ENCODE measurements at regions not wholly inside any gene's neighbourhood (a gene's known extent, or its start where the extent isn't known, plus 50 kb on each side); places are given as distances from the start of the nearest gene placed in this dataset.

DNA sequence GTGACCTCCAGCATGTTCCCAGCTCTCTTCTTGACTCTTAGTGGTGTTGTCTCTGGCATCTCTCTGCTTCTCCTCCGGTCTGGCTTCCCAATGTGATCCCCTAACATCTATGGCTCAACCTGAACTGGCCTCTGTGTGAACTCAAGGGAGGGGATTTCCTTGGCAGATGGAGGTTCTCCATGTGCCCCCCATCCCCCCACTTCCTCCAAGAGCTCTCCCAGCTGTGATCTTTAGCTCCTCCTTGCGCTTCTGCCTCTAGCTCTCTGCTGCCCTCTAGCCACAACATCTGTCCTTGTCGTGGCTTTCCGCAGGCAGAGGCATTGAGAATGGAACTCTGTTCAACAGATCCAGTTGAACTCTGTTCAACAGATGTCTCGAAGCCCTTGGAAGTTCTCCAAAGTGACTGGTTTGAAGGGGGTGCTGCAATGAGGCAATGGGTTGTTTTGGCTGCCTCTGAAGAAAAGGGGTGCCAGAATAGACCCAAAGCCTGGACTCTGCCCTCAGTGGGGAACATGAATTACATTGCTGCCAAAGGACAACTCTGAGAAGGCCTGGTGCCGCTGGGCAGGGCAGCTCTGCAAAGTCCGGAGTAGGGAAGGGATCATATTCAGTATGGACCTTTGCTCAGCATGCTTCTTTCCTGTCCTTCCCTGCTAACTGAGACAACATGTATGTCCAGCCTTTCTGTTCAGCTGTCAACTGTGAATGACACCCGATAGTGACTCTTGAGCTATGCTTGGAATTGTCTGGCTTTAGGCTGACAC, 61.9 kb downstream of the ADM start:
- TF ChIP-seq POLR2A (IDR thresholded peaks at IDR 0.05), result no peak
- TF ChIP-seq, protein P1, sequence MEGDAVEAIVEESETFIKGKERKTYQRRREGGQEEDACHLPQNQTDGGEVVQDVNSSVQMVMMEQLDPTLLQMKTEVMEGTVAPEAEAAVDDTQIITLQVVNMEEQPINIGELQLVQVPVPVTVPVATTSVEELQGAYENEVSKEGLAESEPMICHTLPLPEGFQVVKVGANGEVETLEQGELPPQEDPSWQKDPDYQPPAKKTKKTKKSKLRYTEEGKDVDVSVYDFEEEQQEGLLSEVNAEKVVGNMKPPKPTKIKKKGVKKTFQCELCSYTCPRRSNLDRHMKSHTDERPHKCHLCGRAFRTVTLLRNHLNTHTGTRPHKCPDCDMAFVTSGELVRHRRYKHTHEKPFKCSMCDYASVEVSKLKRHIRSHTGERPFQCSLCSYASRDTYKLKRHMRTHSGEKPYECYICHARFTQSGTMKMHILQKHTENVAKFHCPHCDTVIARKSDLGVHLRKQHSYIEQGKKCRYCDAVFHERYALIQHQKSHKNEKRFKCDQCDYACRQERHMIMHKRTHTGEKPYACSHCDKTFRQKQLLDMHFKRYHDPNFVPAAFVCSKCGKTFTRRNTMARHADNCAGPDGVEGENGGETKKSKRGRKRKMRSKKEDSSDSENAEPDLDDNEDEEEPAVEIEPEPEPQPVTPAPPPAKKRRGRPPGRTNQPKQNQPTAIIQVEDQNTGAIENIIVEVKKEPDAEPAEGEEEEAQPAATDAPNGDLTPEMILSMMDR (IDR thresholded peaks at IDR 0.05), result peak; percentile 72 to 82 (median 79)

All from tibial nerve (tissue), 3 donors.